WI38 (cell line): ENCODE measurements at regions not wholly inside any gene's neighbourhood (a gene's known extent, or its start where the extent isn't known, plus 50 kb on each side); places are given as distances from the start of the nearest gene placed in this dataset.

Experiments used
- H3K4me3 ChIP-seq: 2 replicates; pipeline ENCODE4 v1.5.1; 2011; ENCODE audit warnings: low read depth, mild to moderate bottlenecking, control low read depth, low read length
- CTCF ChIP-seq: IDR thresholded peaks from 2 replicates; pipeline ENCODE4 v1.5.1; 2012; ENCODE audit warnings: low read depth, mild to moderate bottlenecking, control low read depth, low read length

GRCh38 chr1:209402697-209403096 is 180.8 kb upstream of the CAMK1G start:
- no peak for TF ChIP-seq CTCF
- no peak overlapping the region for H3K4me3 ChIP-seq

- H3K4me3 ChIP-seq: no peak overlapping the region
- TF ChIP-seq CTCF: no peak
Measured at GRCh38 chr1:209403921-209404320, 179.6 kb upstream of the CAMK1G start.

GRCh38 chr1:209404577-209404976 is 178.9 kb upstream of the CAMK1G start:
- TF ChIP-seq CTCF: no peak

GRCh38 chr1:209405183-209405814 is 178.2 kb upstream of the CAMK1G start:
- H3K4me3 ChIP-seq: peak overlapping the region; percentile 32; the same call in 1 of the 2 replicates
- no peak for TF ChIP-seq CTCF

More at GRCh38 chr1:209404577-209404976, 178.9 kb upstream of the CAMK1G start:
- no peak overlapping the region for H3K4me3 ChIP-seq

GRCh38 chr1:209406168-209406567 is 177.3 kb upstream of the CAMK1G start:
- TF ChIP-seq CTCF: no peak
- H3K4me3 ChIP-seq: no peak overlapping the region

GRCh38 chr1:209406595-209406994 is 176.9 kb upstream of the CAMK1G start:
- no peak for TF ChIP-seq CTCF
- H3K4me3 ChIP-seq: no peak overlapping the region

- no peak for TF ChIP-seq CTCF
- H3K4me3 ChIP-seq: no peak overlapping the region
Measured at GRCh38 chr1:209409780-209410179, 173.7 kb upstream of the CAMK1G start.
